ENCODE measurements at regions not wholly inside any gene's neighbourhood (a gene's known extent, or its start where the extent isn't known, plus 50 kb on each side); places are given as distances from the start of the nearest gene placed in this dataset.

- Histone ChIP-seq H3K36me3 (ENCODE audit: control insufficient read depth in 2 of 2, extremely low read depth in 1 of 2, insufficient read depth in 2 of 2, low read length in 2 of 2) (no peaks in the 10 kb centered on the region), H3K4me1 (ENCODE audit: control insufficient read depth, extremely low read depth, insufficient read depth, low read length) (no peaks in the 10 kb centered on the region), H3K9me1 (ENCODE audit: control insufficient read depth, extremely low read depth, insufficient read depth, low read length) (no peaks in the 10 kb centered on the region), H4K20me1 (ENCODE audit: control insufficient read depth, extremely low read depth, insufficient read depth, low read length) (no peaks in the 10 kb centered on the region), H2AFZ (ENCODE audit: control insufficient read depth, low read length) (no peak overlapping the region), H3K27me3 (ENCODE audit: control insufficient read depth, extremely low read depth, insufficient read depth, low read length) (no peaks in the 10 kb centered on the region), H3K9me3 (ENCODE audit: control insufficient read depth, low read depth, low read length) (peaks cover 12% of the 10 kb centered on the region), H3K9ac (ENCODE audit: control insufficient read depth, extremely low read depth, insufficient read depth, low read length) (no peak overlapping the region), H3K27ac (ENCODE audit: control insufficient read depth, insufficient read depth, low read length) (no peak overlapping the region), H3K4me2 (ENCODE audit: control insufficient read depth, extremely low read depth, insufficient read depth, low read depth, low read length) (no peak overlapping the region), H3K79me2 (ENCODE audit: control insufficient read depth, insufficient read depth, low read length) (no peaks in the 10 kb centered on the region), H3K4me3 (ENCODE audit: control insufficient read depth in 2 of 3, extremely low read depth in 1 of 3, insufficient read depth in 2 of 3, low read depth in 1 of 3, low read length in 3 of 3) (no peak overlapping the region)
- DNase-seq (ENCODE audit: low read depth, low spot score) (no peak), FAIRE-seq (no peak)
- TF ChIP-seq EZH2 (IDR thresholded peaks at IDR 0.05; ENCODE audit: low read length) = no peak
- TF ChIP-seq, protein P1, sequence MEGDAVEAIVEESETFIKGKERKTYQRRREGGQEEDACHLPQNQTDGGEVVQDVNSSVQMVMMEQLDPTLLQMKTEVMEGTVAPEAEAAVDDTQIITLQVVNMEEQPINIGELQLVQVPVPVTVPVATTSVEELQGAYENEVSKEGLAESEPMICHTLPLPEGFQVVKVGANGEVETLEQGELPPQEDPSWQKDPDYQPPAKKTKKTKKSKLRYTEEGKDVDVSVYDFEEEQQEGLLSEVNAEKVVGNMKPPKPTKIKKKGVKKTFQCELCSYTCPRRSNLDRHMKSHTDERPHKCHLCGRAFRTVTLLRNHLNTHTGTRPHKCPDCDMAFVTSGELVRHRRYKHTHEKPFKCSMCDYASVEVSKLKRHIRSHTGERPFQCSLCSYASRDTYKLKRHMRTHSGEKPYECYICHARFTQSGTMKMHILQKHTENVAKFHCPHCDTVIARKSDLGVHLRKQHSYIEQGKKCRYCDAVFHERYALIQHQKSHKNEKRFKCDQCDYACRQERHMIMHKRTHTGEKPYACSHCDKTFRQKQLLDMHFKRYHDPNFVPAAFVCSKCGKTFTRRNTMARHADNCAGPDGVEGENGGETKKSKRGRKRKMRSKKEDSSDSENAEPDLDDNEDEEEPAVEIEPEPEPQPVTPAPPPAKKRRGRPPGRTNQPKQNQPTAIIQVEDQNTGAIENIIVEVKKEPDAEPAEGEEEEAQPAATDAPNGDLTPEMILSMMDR (optimal IDR thresholded peaks at IDR 0.05 in 1 of 3, IDR thresholded peaks at IDR 0.05 in 1 of 3, conservative IDR thresholded peaks at IDR 0.05 in 1 of 3; ENCODE audit: extremely low read depth in 1 of 3, insufficient read depth in 2 of 3, low read length in 3 of 3) = no peak
- dilution Hi-C loops (cut with MboI; ENCODE audit: extremely low pct_ligation_motif_present, low sequenced_read_pairs) = no loop called here
Measured at GRCh38 chr18:78408623-78409022, 571.0 kb upstream of the SALL3 start.

DNA sequence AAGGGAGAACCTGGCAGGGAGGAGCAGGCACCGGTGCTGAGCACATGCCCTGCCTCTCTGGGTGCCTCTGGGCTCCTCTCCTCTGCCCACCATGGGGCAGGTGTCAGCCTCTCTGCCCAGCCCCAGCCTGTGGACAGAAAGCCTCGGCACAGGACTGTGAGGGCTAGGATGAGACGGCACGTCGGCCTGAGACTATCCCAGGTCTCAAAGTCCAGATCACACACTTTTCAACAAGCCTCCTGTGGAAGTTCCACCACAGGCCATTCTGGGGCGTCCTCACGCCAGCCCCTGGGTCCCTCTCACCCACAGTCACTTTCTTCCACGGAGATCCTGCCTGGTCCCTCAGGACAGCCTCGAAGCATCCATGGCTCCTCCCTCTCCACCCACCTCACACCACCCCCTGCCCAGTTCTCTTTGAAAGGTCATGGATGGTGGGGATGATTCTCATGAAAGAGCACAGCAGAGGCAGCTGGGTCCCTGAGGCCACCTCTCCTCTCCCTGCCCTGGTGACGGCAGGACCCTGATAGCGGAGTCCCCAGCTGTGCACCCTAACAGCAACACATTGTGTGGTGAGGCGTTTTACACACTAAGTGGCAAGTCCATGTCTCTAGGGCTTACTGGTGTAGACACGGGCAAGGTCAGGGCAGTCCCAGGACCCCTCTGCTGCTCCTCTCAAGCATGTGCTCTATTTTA is 569.4 kb upstream of the SALL3 start:
- Histone ChIP-seq H2AFZ (ENCODE audit: control insufficient read depth, low read length) (no peak overlapping the region), H4K20me1 (ENCODE audit: control insufficient read depth, extremely low read depth, insufficient read depth, low read length) (no peaks in the 10 kb centered on the region), H3K79me2 (ENCODE audit: control insufficient read depth, insufficient read depth, low read length) (no peaks in the 10 kb centered on the region), H3K27me3 (ENCODE audit: control insufficient read depth, extremely low read depth, insufficient read depth, low read length) (no peaks in the 10 kb centered on the region), H3K9me1 (ENCODE audit: control insufficient read depth, extremely low read depth, insufficient read depth, low read length) (no peaks in the 10 kb centered on the region), H3K36me3 (ENCODE audit: control insufficient read depth in 2 of 2, extremely low read depth in 1 of 2, insufficient read depth in 2 of 2, low read length in 2 of 2) (no peaks in the 10 kb centered on the region), H3K4me2 (ENCODE audit: control insufficient read depth, extremely low read depth, insufficient read depth, low read depth, low read length) (no peak overlapping the region), H3K9me3 (ENCODE audit: control insufficient read depth, low read depth, low read length) (peaks cover 16% of the 10 kb centered on the region), H3K27ac (ENCODE audit: control insufficient read depth, insufficient read depth, low read length) (no peak overlapping the region), H3K4me1 (ENCODE audit: control insufficient read depth, extremely low read depth, insufficient read depth, low read length) (no peaks in the 10 kb centered on the region), H3K4me3 (ENCODE audit: control insufficient read depth in 2 of 3, extremely low read depth in 1 of 3, insufficient read depth in 2 of 3, low read depth in 1 of 3, low read length in 3 of 3) (no peak overlapping the region), H3K9ac (ENCODE audit: control insufficient read depth, extremely low read depth, insufficient read depth, low read length) (no peak overlapping the region)
- DNase-seq (ENCODE audit: low read depth, low spot score) = no peak
- TF ChIP-seq, protein P1 (optimal IDR thresholded peaks at IDR 0.05 in 1 of 3, IDR thresholded peaks at IDR 0.05 in 1 of 3, conservative IDR thresholded peaks at IDR 0.05 in 1 of 3; ENCODE audit: extremely low read depth in 1 of 3, insufficient read depth in 2 of 3, low read length in 3 of 3) = no peak
- TF ChIP-seq EZH2 (IDR thresholded peaks at IDR 0.05; ENCODE audit: low read length) = no peak
- dilution Hi-C loops (cut with MboI; ENCODE audit: extremely low pct_ligation_motif_present, low sequenced_read_pairs) = no loop called here
- FAIRE-seq = no peak

Data from keratinocyte (primary cell).